Mucosa of descending colon (tissue), 3 donors: ENCODE measurements at regions not wholly inside any gene's neighbourhood (a gene's known extent, or its start where the extent isn't known, plus 50 kb on each side); places are given as distances from the start of the nearest gene placed in this dataset.
A peak's percentile ranks its signal among the peaks of the same experiment; 100 is the strongest.

ENCODE experiments used
- ATAC-seq: fragments of 200-7000 bp; cut with Tn5 transposase; one replicate; pipeline ENCODE4 v1.9.1; 2020; ENCODE audit warnings: mild to moderate bottlenecking, moderate library complexity
- DNase-seq, 3 donors: peaks; one replicate each; pipeline ENCODE4 v3.0.0-alpha.2; 2020
- H3K36me3 ChIP-seq: fragments of 200-600 bp; one replicate; pipeline ENCODE4 v1.8.0; 2021; ENCODE audit warnings: low read depth, mild to moderate bottlenecking
- H3K4me1 ChIP-seq: fragments of 200-600 bp; one replicate; pipeline ENCODE4 v1.8.0; 2021; ENCODE audit warnings: low read depth, mild to moderate bottlenecking
- H3K4me3 ChIP-seq: fragments of 200-600 bp; one replicate; pipeline ENCODE4 v1.8.0; 2021; ENCODE audit warnings: mild to moderate bottlenecking
- H3K9me3 ChIP-seq: fragments of 200-600 bp; one replicate; pipeline ENCODE4 v1.8.0; 2021; ENCODE audit warnings: mild to moderate bottlenecking
- CTCF ChIP-seq: fragments of 200-600 bp; IDR thresholded peaks from one replicate; pipeline ENCODE4 v1.8.0; 2022; ENCODE audit warnings: antibody characterized with exemption, mild to moderate bottlenecking
- intact Hi-C, 2 donors: fragments of 100-400 bp; cut with DNase I in 1 of 2; cut with micrococcal nuclease in 1 of 2; formaldehyde crosslinking; loops; one replicate each; pipeline versions ENCODE4 v1.11.0 to v1.11.1; 2022; cut with DNase I, micrococcal nuclease
- donor health status: DM: no; HTN: no; CAD: no; lungs with moderate emphysema.
- donor health status: DM: no; HTN: no; CAD: no.
- donor health status: DM: no; HTN: yes; CAD: no.

GRCh38 chr17:72512649-72513556, 392.1 kb downstream of the SOX9 start:
- no peak for DNase-seq
- TF ChIP-seq CTCF = no peak
- H3K4me1 ChIP-seq = peaks cover 20% of the 10 kb centered on the region
- intact Hi-C loops = no loop called here
- no peak for ATAC-seq
- H3K4me3 ChIP-seq = no peak overlapping the region
- no peaks in the 10 kb centered on the region for H3K9me3 ChIP-seq
- H3K36me3 ChIP-seq = no peaks in the 10 kb centered on the region

GRCh38 chr17:72514321-72514861, 393.6 kb downstream of the SOX9 start:
- Histone ChIP-seq H3K4me3 (no peak overlapping the region), H3K36me3 (no peaks in the 10 kb centered on the region), H3K9me3 (no peaks in the 10 kb centered on the region), H3K4me1 (peaks cover 24% of the 10 kb centered on the region)
- TF ChIP-seq CTCF = no peak
- intact Hi-C loops = no loop called here
- ATAC-seq (no peak), DNase-seq (no peak)

GRCh38 chr17:72514891-72515290, 394.1 kb downstream of the SOX9 start:
- TF ChIP-seq CTCF = no peak

GRCh38 chr17:72515291-72516065, 394.7 kb downstream of the SOX9 start:
- peaks cover 31% of the 10 kb centered on the region for H3K4me1 ChIP-seq
- intact Hi-C loops = no loop called here

More at GRCh38 chr17:72514891-72515290, 394.1 kb downstream of the SOX9 start:
- Histone ChIP-seq H3K4me3 (no peak overlapping the region), H3K4me1 (peaks cover 29% of the 10 kb centered on the region), H3K9me3 (no peaks in the 10 kb centered on the region), H3K36me3 (no peaks in the 10 kb centered on the region)
- ATAC-seq (no peak), DNase-seq (no peak)
- intact Hi-C loops = no loop called here

More at GRCh38 chr17:72515291-72516065, 394.7 kb downstream of the SOX9 start:
- no peaks in the 10 kb centered on the region for H3K9me3 ChIP-seq
- no peak for ATAC-seq
- TF ChIP-seq CTCF = no peak
- peak in 1 of 3 donors; percentile 19 for DNase-seq
- no peak overlapping the region for H3K4me3 ChIP-seq
- no peaks in the 10 kb centered on the region for H3K36me3 ChIP-seq
